OCI-LY1 (cell line): ENCODE measurements at regions not wholly inside any gene's neighbourhood (a gene's known extent, or its start where the extent isn't known, plus 50 kb on each side); places are given as distances from the start of the nearest gene placed in this dataset.

Experiments used
- CTCF ChIP-seq: fragments of 200-600 bp; sonication (generic), shearing (Covaris generic); IDR thresholded peaks from 2 replicates; pipeline ENCODE4 v1.5.1; 2017; ENCODE audit warnings: mild to moderate bottlenecking, antibody characterized with exemption, low read length, moderate library complexity, mixed read lengths
- EZH2 ChIP-seq: fragments of 200-600 bp; sonication (generic), shearing (Covaris generic); IDR thresholded peaks from 2 replicates; pipeline ENCODE4 v1.8.0; 2017; ENCODE audit warnings: borderline replicate concordance, mixed run types, mild to moderate bottlenecking, antibody characterized with exemption, low read length, moderate library complexity, mixed read lengths

- TF ChIP-seq CTCF (no peak), EZH2 (no peak)
Measured at GRCh38 chr7:16051561-16052255, 365.2 kb upstream of the MEOX2 start.
